Right hindlimb (tissue), 1 donor: ENCODE measurements at regions not wholly inside any gene's neighbourhood (a gene's known extent, or its start where the extent isn't known, plus 50 kb on each side); places are given as distances from the start of the nearest gene placed in this dataset.
"Not testable (repeated sequence)": the region's sequence is repeated elsewhere in the genome, so short reads cannot be mapped to it uniquely, and the experiment has no call there.

Experiments used
- DNase-seq: peaks from one replicate; pipeline ENCODE4 v3.0.0-alpha.2; 2018

- DNase-seq, result no peak
These were observed 945.2 kb upstream of the PTPRD start for GRCh38 chr9:11558043-11558442.

- no peak for DNase-seq
These were observed 946.4 kb upstream of the PTPRD start for GRCh38 chr9:11559001-11559776.

GRCh38 chr9:11577522-11577921 lies 964.7 kb upstream of the PTPRD start:
- DNase-seq, result no peak

- DNase-seq, result no peak
These were observed 983.0 kb upstream of the PTPRD start for GRCh38 chr9:11595756-11596155.

GRCh38 chr9:11618241-11618805 lies 1005.5 kb upstream of the PTPRD start:
- no peak for DNase-seq

- DNase-seq, result no peak
These were observed 1019.9 kb upstream of the PTPRD start for GRCh38 chr9:11632691-11633090.

GRCh38 chr9:11646831-11647230 lies 1034.0 kb upstream of the PTPRD start:
- DNase-seq, result no peak

GRCh38 chr9:11653867-11654266 lies 1039.3 kb upstream of the TYRP1 start:
- DNase-seq, result no peak

GRCh38 chr9:11663913-11664312 lies 1029.3 kb upstream of the TYRP1 start:
- DNase-seq, result no peak

GRCh38 chr9:11676821-11677220 lies 1016.4 kb upstream of the TYRP1 start:
- DNase-seq, result no peak

GRCh38 chr9:11686733-11687132 lies 1006.5 kb upstream of the TYRP1 start:
- DNase-seq, result no peak

- DNase-seq, result no peak
These were observed 996.1 kb upstream of the TYRP1 start for GRCh38 chr9:11697126-11697525.

- DNase-seq, result no peak
These were observed 991.5 kb upstream of the TYRP1 start for GRCh38 chr9:11701706-11702105.

GRCh38 chr9:11702548-11702947 lies 990.6 kb upstream of the TYRP1 start:
- no peak for DNase-seq

- not testable (repeated sequence) for DNase-seq
These were observed 989.0 kb upstream of the TYRP1 start for GRCh38 chr9:11704198-11704597.

GRCh38 chr9:11708899-11709298 lies 984.3 kb upstream of the TYRP1 start:
- DNase-seq, result no peak

GRCh38 chr9:11709567-11709966 lies 983.6 kb upstream of the TYRP1 start:
- no peak for DNase-seq

- no peak for DNase-seq
These were observed 980.1 kb upstream of the TYRP1 start for GRCh38 chr9:11713077-11713476.

- DNase-seq, result no peak
These were observed 970.2 kb upstream of the TYRP1 start for GRCh38 chr9:11722957-11723356.

GRCh38 chr9:11726659-11727058 lies 966.5 kb upstream of the TYRP1 start:
- DNase-seq, result no peak

- no peak for DNase-seq
These were observed 957.8 kb upstream of the TYRP1 start for GRCh38 chr9:11735391-11735790.

GRCh38 chr9:11742471-11742870 lies 950.7 kb upstream of the TYRP1 start:
- DNase-seq, result no peak

- DNase-seq, result no peak
These were observed 949.8 kb upstream of the TYRP1 start for GRCh38 chr9:11743356-11743755.

- DNase-seq, result no peak
These were observed 943.8 kb upstream of the TYRP1 start for GRCh38 chr9:11749396-11749795.

GRCh38 chr9:11755951-11756350 lies 937.2 kb upstream of the TYRP1 start:
- no peak for DNase-seq
